Retinal pigment epithelial cell (primary cell): ENCODE measurements at regions not wholly inside any gene's neighbourhood (a gene's known extent, or its start where the extent isn't known, plus 50 kb on each side); places are given as distances from the start of the nearest gene placed in this dataset.
"Not testable (repeated sequence)": the region's sequence is repeated elsewhere in the genome, so short reads cannot be mapped to it uniquely, and the experiment has no call there.

Experiments
- DNase-seq: peaks from one replicate; pipeline ENCODE4 v3.0.0-alpha.2; 2010; ENCODE audit warnings: low read depth
- H3K4me3 ChIP-seq: 2 replicates; pipeline ENCODE4 v1.5.1; 2011; ENCODE audit warnings: mild to moderate bottlenecking, low read length, control low read depth, moderate library complexity
- CTCF ChIP-seq: conservative IDR thresholded peaks from 2 replicates; pipeline ENCODE4 v1.5.1; 2011; ENCODE audit warnings: low read depth, low read length, control low read depth, inconsistent platforms

- no peak for DNase-seq
- H3K4me3 ChIP-seq: no peak overlapping the region
- TF ChIP-seq CTCF: no peak
Measured at GRCh38 chr7:68067845-68068244, 1071.2 kb downstream of the TYW1 start.

GRCh38 chr7:68070992-68071391, 1074.4 kb downstream of the TYW1 start:
- no peak for TF ChIP-seq CTCF
- no peak overlapping the region for H3K4me3 ChIP-seq
- no peak for DNase-seq

- no peak for TF ChIP-seq CTCF
- H3K4me3 ChIP-seq: no peak overlapping the region
- DNase-seq: no peak
Measured at GRCh38 chr7:68073701-68074100, 1077.1 kb downstream of the TYW1 start.

GRCh38 chr7:68074242-68074641, 1077.6 kb downstream of the TYW1 start:
- TF ChIP-seq CTCF: no peak
- no peak for DNase-seq
- H3K4me3 ChIP-seq: no peak overlapping the region

- no peak for DNase-seq
- no peak overlapping the region for H3K4me3 ChIP-seq
- no peak for TF ChIP-seq CTCF
Measured at GRCh38 chr7:68078157-68078710, 1081.6 kb downstream of the TYW1 start.

- DNase-seq, H3K4me3 ChIP-seq: not testable (repeated sequence)
Measured at GRCh38 chr7:68082066-68082960, 1085.7 kb downstream of the TYW1 start.

GRCh38 chr7:68082961-68083657, 1086.5 kb downstream of the TYW1 start:
- H3K4me3 ChIP-seq, DNase-seq: not testable (repeated sequence)

- no peak for TF ChIP-seq CTCF
- no peak for DNase-seq
- H3K4me3 ChIP-seq: no peak overlapping the region
Measured at GRCh38 chr7:68087401-68087800, 1090.8 kb downstream of the TYW1 start.
